GM18499 (cell line): ENCODE measurements at regions not wholly inside any gene's neighbourhood (a gene's known extent, or its start where the extent isn't known, plus 50 kb on each side); places are given as distances from the start of the nearest gene placed in this dataset.

Source experiments
- ATAC-seq: cut with Tn5 transposase; IDR thresholded peaks from one replicate; pipeline ENCODE4 v1.9.1; 2021; ENCODE audit warnings: moderate number of reproducible peaks; ENCODE audit not compliant: insufficient read depth, unreplicated experiment

DNA sequence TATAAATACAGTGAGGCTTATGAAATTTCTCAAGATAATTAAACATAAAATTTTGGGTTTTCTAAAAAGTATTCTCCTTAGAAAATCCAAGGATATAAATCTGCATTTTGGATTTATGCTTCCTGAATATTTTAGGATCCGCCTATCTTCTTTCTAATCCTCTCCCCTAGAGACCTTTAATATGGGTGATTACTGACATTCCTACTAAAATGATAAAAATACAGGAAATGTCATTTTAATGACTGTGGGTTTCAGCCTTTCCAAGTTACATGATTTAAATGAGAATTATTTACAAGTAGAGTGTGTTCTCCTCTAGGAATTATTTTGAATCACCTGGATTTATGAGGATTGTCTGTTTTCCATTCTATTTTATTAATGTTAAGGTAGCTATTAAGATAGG, 150.4 kb downstream of the C7orf25 start:
- no peak for ATAC-seq

DNA sequence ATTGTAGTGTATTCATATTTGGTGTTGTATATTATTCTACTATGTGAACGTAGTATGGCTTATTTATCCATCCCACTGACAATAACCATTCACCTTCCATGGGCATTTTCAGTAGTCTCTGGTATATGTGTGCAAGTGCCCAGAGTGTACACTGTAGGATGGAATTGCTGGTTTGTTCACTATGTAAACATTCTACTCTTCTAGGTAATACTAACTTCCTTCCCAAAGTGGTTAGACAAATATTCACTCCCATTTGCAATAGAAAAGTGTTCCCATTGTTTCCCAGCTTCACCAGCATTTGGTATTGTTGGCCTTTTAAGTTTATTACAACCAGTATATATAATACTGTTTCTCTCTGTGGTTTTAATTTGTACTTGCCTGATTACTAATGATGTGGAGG, 153.7 kb downstream of the C7orf25 start:
- ATAC-seq = no peak

DNA sequence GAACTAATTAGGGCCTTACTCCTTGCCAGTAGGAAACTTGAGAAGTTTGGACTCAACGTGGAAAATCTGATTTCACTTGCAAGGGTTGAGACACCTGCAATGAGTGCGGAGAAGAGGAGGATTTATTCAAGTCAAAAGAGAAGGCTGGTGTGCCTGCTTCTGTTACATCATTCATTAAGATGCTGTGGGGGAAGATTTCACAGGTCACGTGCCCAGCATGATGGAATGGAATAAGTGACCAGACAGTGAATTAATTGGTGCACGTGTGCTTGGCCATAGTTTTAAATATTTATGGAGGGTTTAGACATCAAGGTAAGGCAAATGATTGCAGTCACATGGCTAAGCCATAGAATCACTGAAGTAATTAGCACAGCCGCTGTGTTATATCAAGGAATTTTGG, 155.0 kb downstream of the C7orf25 start:
- ATAC-seq = no peak

DNA sequence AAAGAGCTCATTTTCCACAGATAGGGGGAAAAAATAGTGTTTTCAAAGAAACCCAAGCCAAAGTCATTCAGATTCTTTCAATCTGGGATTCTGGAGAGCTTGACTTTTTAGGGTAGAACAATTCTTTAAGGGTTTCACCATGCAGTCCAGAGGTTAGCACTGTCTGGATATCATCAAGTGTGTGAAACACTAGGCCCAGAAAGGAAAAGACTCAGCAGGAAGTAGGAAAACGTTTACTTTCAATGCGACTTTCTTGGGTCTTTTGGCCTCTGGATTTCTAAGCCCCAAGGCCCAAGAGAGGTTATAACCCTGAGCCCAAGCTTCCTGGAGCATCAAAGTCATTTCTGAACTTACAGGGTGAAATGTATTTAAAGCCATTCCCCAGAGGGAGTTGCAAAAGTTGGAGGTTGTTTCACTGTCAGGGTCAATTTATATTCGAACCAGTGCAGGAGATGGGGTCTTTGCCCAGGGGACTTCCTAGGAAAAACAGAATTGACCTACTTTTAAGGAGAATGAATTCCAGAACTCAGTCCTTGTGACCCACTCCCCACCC, 158.0 kb downstream of the C7orf25 start:
- no peak for ATAC-seq

DNA sequence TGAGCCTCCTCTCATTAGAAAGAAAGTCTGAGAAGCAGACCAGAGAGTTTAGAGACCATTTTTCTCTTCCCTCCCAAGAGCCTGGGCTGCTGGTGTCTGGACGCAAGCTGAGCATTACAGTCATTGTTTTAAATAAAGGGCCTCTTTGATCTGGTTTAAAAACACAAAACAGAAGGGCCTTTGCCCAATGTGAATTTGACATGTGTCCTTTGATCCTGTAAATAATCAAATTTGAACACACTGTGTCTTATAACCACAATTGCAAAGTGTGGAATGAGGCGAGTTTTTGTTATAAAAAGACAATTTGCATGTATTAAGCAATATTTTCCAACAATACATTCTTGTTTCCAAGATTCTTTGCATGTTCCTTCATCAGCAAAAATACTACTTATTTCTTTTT, 158.5 kb downstream of the C7orf25 start:
- no peak for ATAC-seq

DNA sequence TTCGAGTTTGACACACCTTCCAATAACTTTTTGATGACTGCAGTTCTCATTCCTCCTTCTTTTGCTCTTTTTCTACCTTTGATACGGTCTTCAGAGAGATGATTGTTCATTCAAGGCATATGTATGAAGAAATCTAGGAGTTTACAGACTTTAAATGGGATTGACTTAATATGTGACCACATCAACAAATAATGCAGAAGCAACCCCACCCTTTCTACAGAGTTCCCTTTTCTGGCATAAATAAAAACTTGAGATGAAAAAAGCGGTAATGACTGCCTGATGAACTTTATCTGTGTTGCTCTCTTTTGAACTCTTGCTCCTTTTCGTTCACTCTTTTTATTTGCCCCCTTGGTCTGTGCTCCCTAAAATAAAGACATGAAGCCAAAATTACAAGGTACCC, 161.7 kb downstream of the C7orf25 start:
- no peak for ATAC-seq

DNA sequence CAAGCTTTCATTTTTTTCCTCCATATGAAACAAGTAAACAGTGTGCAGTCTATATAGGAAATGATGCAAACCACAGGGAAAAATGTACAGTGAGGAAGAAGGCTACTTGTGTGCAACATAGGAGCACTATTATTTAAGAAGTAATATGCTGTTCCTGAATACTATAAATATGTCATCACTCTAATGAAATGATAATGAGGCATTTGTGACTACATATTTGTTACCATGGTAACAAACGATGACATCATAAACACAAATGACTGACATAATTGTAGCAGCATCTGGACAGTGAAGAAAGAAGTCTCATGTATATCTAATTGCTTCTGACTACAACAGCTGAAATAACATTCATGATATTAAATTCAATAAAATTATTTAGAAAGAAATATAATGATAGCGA, 164.8 kb downstream of the C7orf25 start:
- no peak for ATAC-seq

DNA sequence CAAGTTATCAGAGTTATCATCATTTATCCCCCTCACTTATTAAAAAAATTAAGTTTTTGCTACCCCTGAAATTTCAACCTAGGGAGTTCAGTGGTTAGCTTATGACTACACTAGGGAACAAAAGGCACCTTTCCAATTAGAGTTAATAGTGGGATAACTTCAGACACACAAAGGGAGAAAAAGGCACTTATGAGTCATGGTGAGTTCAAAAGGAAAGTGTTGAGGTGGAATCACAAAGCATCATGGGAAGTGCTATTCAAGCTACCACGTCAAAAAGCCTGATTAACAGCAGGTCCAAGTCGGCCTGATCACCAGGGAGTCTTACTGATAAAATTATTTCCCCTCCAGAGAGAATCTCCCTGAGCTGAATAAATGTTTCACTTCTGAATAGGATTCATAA, 165.7 kb downstream of the C7orf25 start:
- no peak for ATAC-seq

DNA sequence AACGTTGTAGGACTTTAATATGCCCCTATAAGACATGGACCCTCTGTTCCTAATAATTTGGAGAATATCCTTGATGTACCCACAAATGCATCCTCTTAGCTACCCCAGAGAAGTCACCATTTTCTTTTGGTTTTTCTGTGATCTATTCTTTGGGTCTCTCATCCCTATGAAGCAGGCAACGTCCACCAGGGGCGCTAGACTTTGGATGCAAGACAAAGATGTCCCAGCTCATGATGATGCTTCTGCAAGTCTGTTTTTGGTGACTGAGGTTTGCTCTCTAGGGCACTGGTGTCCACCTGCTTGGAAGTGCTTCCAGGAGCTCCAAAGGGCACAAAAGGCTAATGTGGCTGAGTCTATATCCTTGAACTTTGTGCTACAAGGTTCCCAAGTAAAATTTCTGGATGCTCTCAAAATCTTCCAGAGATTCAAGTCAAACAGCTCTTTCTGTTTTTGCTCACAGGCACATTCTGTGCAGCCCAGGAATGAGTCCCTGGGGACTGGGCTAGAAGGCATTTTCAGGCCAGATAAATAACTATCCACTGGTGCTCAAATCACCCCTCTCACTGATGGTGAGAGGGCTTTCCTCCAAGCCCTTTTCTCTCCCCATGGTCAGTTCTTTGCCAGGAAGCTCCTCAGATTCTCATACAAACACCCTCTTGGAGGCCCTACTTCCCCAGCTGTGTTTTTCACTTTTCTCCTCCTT, 166.4 kb downstream of the C7orf25 start:
- no peak for ATAC-seq

DNA sequence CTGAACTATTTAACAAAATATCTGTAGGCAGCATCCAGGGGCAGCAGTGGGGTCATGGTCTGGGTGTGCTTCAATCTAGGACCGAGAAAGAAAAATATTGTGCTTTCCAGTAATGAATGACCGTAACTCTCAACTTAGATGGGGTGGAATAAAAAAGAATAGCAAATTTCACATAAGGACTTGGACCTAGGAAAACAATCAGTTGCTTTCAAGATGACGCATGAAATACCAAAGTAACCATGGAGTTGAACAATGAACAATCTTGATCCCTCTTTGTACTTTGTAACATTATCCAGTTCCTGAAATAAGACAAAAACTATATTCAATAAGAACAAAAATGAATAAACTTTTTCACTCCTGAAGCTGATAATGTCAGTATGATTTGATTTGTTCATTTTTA, 167.1 kb downstream of the C7orf25 start:
- ATAC-seq = no peak

DNA sequence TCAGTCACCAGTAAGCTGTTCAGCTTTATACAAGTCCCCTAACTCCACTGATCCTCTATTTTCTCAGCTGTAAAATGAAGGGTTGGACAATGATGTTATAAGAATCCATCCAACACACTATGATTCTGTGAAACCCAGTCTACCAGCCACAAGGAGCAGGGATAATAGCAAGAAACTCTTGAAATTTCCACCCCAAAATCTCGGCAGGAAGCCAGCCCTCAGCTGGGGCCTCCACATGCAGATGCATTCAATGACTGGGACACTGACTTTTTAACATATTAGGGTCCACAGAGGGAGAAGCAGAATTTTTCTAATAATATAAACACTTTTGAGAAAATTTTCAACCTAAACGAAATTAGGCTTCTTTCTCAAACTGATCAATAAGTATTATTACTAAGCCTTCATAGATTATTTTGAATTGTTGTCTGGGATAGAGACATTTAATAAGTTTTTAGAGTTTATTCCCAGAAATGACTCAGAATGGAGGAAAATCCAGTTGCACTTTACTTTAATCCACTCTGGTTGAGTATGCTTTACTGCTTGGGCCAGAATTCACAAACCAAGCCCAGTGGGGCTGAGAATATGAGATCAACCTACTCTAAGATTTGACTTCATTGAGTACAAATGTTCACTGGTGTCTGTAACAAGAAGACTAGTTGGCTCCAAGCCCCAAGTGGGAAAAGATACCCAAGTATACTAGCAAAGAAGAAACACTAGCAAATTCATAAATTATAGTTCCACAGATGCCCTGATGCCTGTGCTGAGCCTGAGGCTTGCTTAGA, 168.6 kb downstream of the C7orf25 start:
- ATAC-seq = no peak

DNA sequence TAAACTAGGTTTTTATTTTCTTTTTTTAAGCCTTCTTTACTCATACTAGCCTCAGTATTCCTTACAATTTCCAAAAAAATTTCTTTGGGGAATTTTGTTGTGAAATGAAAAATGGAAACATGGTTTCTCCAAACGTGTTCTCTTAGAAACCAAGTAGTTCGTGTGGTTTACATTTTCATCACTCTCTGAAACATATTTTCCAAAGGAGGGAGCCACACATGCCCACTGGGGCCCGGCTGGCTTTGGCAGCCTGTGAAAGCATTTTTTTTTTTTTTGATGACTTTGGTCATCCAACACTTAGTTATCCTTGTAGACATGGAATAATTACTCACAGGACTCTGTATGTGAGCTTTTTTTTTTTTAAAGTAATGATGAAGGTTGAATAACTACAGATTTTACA, 169.6 kb downstream of the C7orf25 start:
- ATAC-seq = no peak

DNA sequence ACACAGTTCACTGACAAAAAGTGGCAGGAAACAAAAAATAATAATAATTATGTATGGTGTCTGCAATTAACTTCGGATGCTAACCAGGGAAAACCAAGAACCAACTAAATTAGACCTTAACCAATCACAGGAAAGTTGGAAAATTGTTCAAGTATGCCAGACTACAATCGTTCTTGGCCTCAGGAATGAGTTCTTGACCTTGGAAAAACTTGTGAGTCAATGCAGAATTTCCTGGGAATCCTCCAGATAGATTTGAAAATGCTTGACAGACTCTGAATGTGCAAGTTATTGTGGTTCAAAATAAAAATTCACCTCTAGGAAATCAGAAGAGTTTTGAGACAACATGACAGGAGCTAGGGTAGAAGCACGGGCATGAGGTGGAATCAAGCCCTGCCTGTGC, 171.5 kb downstream of the C7orf25 start:
- ATAC-seq = no peak

DNA sequence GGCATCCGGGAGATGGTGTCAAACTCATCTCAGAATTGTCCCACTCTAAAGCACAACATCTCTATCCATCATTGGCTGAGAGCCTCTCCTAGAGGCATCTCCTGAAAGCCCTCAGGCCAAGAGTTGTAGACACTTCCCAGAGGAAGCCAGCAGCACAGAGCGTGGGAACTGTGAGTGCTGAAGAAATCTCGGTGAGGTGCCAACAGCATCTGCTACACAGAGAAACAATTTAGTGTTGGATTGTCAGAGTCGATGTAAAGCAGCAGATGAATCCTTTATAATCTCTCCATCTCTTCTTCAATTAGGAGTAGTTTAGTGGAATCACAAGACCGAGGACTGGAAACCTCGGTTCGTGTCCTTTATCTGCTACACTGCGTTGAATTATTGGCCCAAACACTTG, 172.2 kb downstream of the C7orf25 start:
- no peak for ATAC-seq

DNA sequence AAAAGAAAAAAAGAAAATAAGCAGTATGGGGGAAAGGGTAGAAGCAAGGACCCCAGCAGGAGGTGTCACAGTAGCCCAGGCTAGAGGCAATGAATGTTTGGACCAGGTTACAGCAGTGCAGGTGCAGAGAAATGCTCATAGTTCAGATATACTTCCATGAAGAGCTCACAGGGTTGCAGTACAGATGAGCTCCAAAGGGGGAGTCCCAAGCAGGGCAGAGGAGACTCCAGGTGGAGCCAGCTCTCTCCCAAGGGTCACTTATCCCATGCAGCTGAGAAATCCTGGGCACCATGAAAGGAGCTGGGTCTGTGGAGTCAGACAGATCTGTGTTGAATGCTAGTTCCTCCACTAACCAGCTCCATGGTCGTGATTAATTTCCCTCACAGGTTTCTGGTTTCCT, 174.9 kb downstream of the C7orf25 start:
- no peak for ATAC-seq

DNA sequence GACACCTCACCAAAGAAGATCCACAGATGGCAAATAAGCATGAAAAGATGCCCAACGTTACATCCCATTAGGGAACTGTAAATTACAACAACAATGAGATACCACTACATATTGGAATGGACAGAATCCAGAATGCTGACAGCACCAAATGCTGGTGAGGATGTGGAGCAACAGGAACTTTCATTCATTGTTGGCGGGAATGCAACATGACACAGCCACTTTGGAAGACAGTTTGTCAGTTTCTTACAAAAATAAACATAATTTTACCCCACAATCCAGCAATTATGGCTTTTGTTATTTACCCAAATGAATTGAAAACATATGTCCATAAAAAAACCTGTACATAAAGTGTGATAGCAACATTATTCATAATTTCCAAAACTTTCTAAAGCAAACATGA, 176.8 kb downstream of the C7orf25 start:
- ATAC-seq = no peak

DNA sequence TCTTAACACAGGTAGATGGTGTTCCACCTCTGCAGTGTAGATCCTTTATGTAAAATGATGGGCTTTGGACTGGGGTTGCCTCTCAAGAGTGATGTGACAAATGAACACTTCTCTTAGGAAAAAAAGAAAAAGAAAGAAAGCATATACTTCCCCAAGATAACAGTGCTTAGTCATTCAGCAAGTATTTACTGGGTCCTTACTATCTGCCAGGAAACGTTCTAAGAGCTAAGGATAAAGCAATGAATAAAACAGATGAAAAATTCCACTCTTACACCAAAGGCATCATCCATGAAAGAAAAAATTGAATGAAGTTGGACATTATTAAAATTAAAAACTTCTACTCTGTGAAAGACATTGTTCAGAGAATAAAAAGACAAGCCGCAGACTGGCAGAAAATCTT, 177.3 kb downstream of the C7orf25 start:
- ATAC-seq = no peak

DNA sequence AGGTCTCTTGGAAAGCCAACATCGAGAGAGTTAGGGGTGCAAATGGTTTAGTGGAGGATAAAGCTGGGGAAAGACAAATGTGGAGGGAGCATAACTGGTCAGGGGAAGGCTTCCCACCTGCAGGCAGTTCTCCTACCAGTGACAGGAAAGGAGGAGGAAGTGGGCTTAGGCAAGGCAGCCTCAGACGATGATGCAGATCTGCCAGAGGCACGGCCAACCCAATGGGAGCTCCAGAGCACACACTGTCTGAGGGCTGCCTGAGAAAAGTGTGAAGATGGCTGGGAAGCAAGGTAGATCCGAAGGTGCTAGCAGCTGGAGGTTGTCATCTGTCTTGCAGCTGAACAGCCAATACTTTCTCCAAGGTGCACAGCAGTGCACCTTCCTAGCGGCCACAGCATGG, 178.8 kb downstream of the C7orf25 start:
- no peak for ATAC-seq

DNA sequence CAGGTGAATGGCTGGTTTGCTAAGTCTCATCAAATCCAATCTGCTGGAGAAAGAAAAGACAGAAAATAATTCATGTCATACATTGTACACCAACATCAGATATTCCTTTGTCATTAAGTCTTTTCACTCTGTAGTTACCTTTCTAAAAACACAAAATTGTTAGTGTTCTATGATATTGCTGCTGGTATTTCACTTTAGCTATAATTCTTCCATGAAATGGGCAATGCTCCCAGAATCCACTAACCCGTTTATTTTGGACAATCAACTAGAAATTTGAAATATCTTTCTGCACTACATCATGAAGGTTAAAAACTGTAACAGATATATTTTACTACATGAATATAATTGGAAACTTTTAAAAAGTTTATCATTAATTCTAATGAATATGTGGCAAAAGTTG, 181.3 kb downstream of the C7orf25 start:
- ATAC-seq = no peak

DNA sequence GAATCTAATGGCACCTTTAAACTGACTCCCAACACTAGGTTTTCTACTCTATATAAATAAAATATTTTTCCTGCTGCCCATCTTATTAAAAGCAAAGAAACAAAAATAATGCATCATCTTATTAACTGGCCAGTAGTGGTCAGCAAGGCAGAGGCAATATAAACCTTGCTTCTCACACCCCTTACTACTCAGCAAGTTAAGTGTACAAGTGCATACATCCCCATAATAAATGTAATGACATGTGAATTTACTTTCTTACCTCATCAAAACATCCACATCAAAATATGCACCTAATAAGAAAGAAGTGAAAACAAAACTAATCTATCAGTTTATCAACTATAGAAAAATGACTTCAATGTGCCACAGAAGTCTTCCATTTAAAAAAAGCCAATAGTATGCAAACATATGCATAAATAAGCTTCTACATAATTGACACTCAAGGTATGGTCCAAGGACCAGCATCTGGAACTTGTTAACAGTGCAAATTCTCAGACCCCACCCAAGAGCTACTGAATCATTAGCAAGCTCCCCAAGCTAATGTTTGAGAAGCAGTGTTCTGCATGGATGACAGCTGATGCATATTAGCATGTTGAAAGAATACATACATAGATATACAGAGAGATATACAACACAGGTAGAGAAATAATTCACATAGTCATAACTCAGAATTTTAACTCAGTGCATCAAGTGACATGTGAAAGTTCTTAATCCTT, 182.7 kb downstream of the C7orf25 start:
- no peak for ATAC-seq

DNA sequence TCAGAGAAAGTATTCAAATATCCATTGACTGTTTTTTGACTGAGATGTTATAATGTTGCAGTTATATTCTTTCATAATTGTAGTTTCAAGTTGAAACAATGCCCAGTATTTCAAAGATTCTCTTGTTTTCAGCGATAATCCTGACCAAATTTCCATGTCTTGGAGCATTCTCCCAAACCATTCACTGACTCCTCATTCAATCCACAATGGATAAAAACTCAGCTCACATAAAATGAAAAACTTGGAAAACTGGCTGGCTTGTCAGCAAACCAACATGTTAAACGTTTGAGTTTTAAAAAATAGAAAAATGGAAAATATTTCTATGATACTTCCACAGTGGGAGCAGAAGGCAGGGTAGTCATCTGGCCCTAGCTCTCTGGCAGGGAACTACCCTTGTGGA, 184.4 kb downstream of the C7orf25 start:
- no peak for ATAC-seq
